K562 (cell line): ENCODE measurements at regions not wholly inside any gene's neighbourhood (a gene's known extent, or its start where the extent isn't known, plus 50 kb on each side); places are given as distances from the start of the nearest gene placed in this dataset.

Experiments used
- ATAC-seq: fragments of 200-7000 bp; cut with Tn5 transposase; 3 replicates; pipeline ENCODE4 v1.9.1; 2020; ENCODE audit warnings: moderate library complexity
- BruUV-seq: library from RNA; stranded (reverse); fragments of 400-500 nt; replicated peaks from 2 replicates; lab custom pipeline; 2021; lab: Mats Ljungman, UMichigan
- CTCF ChIA-PET: fragments of 300-600 bp; formaldehyde crosslinking; extraction: SDS; loops from one replicate; lab custom pipeline; 2021; ENCODE audit warnings: low intra/inter-chr PET ratio; lab: Yijun Ruan, JAX
- POLR2A ChIA-PET: fragments of 300-600, 350-650 bp; sonication (Branson Sonifier 250); formaldehyde crosslinking; extraction: SDS; loops from one replicate; lab custom pipeline; 2021; ENCODE audit warnings: antibody characterized with exemption, inconsistent platforms; lab: Yijun Ruan, JAX
- DNase-seq, 4 experiments: peaks; one replicate each; pipeline versions ENCODE4 v3.0.0 to v3.0.0-alpha.2; 2011 to 2018; ENCODE audit warnings: low spot score in 3 of 4, mixed read lengths in 3 of 4; ENCODE audit errors: extremely low read depth in 1 of 4
- FAIRE-seq: peaks from 2 replicates; lab custom pipeline; 2011; peaks lifted over from hg19 to GRCh38; lab: Jason Lieb, UNC
- H2AFZ ChIP-seq: 2 replicates; pipeline ENCODE4 v1.6.0; 2011; ENCODE audit warnings: low read depth, low read length, control low read depth, inconsistent platforms
- H3K27ac ChIP-seq: fragments of 200-600 bp; 3 replicates; pipeline ENCODE4 v1.8.0; 2011; ENCODE audit warnings: low read depth, mild to moderate bottlenecking, control low read depth, inconsistent platforms, low read length, moderate library complexity, mixed read lengths; ENCODE audit errors: extremely low read depth
- H3K27me3 ChIP-seq, 2 experiments: fragments of 300-600 bp in 1 of 2; 2 replicates in 1 of 2; 3 replicates in 1 of 2; pipeline versions ENCODE4 v1.6.0 to v1.8.0; 2011; ENCODE audit warnings: inconsistent platforms in 2 of 2, low read length in 2 of 2, mild to moderate bottlenecking in 1 of 2, mixed read lengths in 1 of 2, moderate library complexity in 1 of 2; ENCODE audit not compliant: control insufficient read depth in 2 of 2, insufficient read depth in 2 of 2
- H3K36me3 ChIP-seq: fragments of 300-600 bp; 3 replicates; pipeline ENCODE4 v1.8.0; 2011; ENCODE audit warnings: mild to moderate bottlenecking, low read length, inconsistent platforms; ENCODE audit not compliant: control insufficient read depth, insufficient read depth
- H3K4me1 ChIP-seq, 2 experiments: fragments of 200-600 bp in 1 of 2; replicated peaks in 1 of 2; 2 replicates in 1 of 2; 3 replicates in 1 of 2; pipeline versions ENCODE4 v1.5.1 to v1.8.0; 2011; ENCODE audit warnings: inconsistent platforms in 2 of 2, low read length in 2 of 2, mild to moderate bottlenecking in 1 of 2, mixed read lengths in 1 of 2, moderate library complexity in 1 of 2; ENCODE audit not compliant: control insufficient read depth in 2 of 2, insufficient read depth in 2 of 2
- H3K4me2 ChIP-seq: 2 replicates; pipeline ENCODE4 v1.6.1; 2011; ENCODE audit warnings: low read length, control low read depth, inconsistent platforms, mixed read lengths; ENCODE audit not compliant: insufficient read depth
- H3K4me3 ChIP-seq: fragments of 200-600 bp; sonication (generic), shearing (Covaris generic); 2 replicates; pipeline ENCODE4 v1.5.1; 2016; ENCODE audit warnings: control low read depth, inconsistent platforms
- H3K79me2 ChIP-seq: fragments of 200-600 bp; 3 replicates; pipeline ENCODE4 v1.8.0; 2011; ENCODE audit warnings: low read length, inconsistent platforms; ENCODE audit not compliant: control insufficient read depth, insufficient read depth
- H3K9ac ChIP-seq, 2 experiments: 2 replicates each; pipeline versions ENCODE4 v1.6.0 to v1.6.1; 2011; ENCODE audit warnings: low read depth in 2 of 2, low read length in 2 of 2, control low read depth in 1 of 2, inconsistent platforms in 1 of 2, mild to moderate bottlenecking in 1 of 2, mixed read lengths in 1 of 2; ENCODE audit not compliant: insufficient read depth in 1 of 2
- H3K9me1 ChIP-seq: one replicate; pipeline ENCODE4 v1.6.0; 2011; ENCODE audit warnings: inconsistent platforms, mild to moderate bottlenecking, low read length, moderate library complexity; ENCODE audit not compliant: control insufficient read depth, insufficient read depth
- H3K9me3 ChIP-seq: replicated peaks from 2 replicates; pipeline ENCODE4 v1.5.1; 2011; ENCODE audit warnings: low read depth, low read length, inconsistent platforms; ENCODE audit not compliant: control insufficient read depth, insufficient read depth
- H4K20me1 ChIP-seq: replicated peaks from 2 replicates; pipeline ENCODE4 v1.6.1; 2011; ENCODE audit warnings: low read length, inconsistent platforms, mixed read lengths; ENCODE audit not compliant: control insufficient read depth, insufficient read depth
- BMI1 ChIP-seq: fragments of 150-350 bp; IDR thresholded peaks from 2 replicates; pipeline ENCODE4 v1.6.1; 2014; ENCODE audit warnings: low read length
- CHCHD3 ChIP-seq: fragments of 250-450 bp; sonication (Bioruptor Pico); IDR thresholded peaks from 2 replicates; pipeline ENCODE4 v2.1.2; 2022; ENCODE audit warnings: mild to moderate bottlenecking
- CREB3L1 ChIP-seq: fragments of 450-650 bp; IDR thresholded peaks from 2 replicates; pipeline ENCODE4 v1.6.1; 2014; ENCODE audit warnings: low read depth, mild to moderate bottlenecking, moderate library complexity, borderline replicate concordance
- ESRRB ChIP-seq: fragments of 250-450 bp; sonication (Bioruptor Pico); IDR thresholded peaks from 2 replicates; pipeline ENCODE4 v1.5.0; 2020; ENCODE audit warnings: mild to moderate bottlenecking, moderate library complexity, borderline replicate concordance
- HDAC1 ChIP-seq, 2 experiments: fragments of 450-650 bp; IDR thresholded peaks; 2 replicates each; pipeline ENCODE4 v1.6.1; 2016 to 2017; ENCODE audit warnings: inconsistent platforms in 1 of 2, mild to moderate bottlenecking in 1 of 2, moderate library complexity in 1 of 2
- HMG20A ChIP-seq: fragments of 450-650 bp; formaldehyde crosslinking; conservative IDR thresholded peaks from 2 replicates; pipeline ENCODE4 v1.4.0; 2020; ENCODE audit warnings: mild to moderate bottlenecking, mixed read lengths
- MAFF ChIP-seq: IDR thresholded peaks from 2 replicates; pipeline ENCODE4 v1.6.1; 2012; ENCODE audit warnings: low read length, improper control_type of control experiment
- MAFK ChIP-seq: IDR thresholded peaks from 2 replicates; pipeline ENCODE4 v1.6.1; 2011; ENCODE audit warnings: low read length, improper control_type of control experiment
- NUFIP1 ChIP-seq: fragments of 450-650 bp; IDR thresholded peaks from 2 replicates; pipeline ENCODE4 v1.6.1; 2018; ENCODE audit not compliant: partially characterized antibody
- PHB ChIP-seq: fragments of 250-450 bp; sonication (Bioruptor Pico); IDR thresholded peaks from 2 replicates; pipeline ENCODE4 v1.5.0; 2021
- RERE ChIP-seq: sonication (generic); formaldehyde crosslinking; IDR thresholded peaks from 2 replicates; pipeline ENCODE4 v1.8.0; 2023; ENCODE audit warnings: missing genetic modification reagents, mild to moderate bottlenecking, borderline replicate concordance
- SIRT6 ChIP-seq: IDR thresholded peaks from one replicate; pipeline ENCODE4 v1.6.1; 2012; ENCODE audit warnings: low read depth, mild to moderate bottlenecking, control low read depth, inconsistent platforms, low read length, moderate library complexity
- SP1 ChIP-seq: sonication (generic); formaldehyde crosslinking; IDR thresholded peaks from 2 replicates; pipeline ENCODE4 v1.8.1; 2022; ENCODE audit warnings: mild to moderate bottlenecking, missing genetic modification reagents
- STAT5A ChIP-seq: IDR thresholded peaks from 2 replicates; pipeline ENCODE4 v1.6.1; 2012; ENCODE audit warnings: low read length, inconsistent platforms, borderline replicate concordance
- TEAD2 ChIP-seq: fragments of 450-650 bp; IDR thresholded peaks from 2 replicates; pipeline ENCODE4 v1.6.1; 2016; ENCODE audit warnings: missing genetic modification characterization, control low read depth, missing compliant biosample characterization
- ZNF3 ChIP-seq: fragments of 250-450 bp; sonication (Bioruptor Pico); IDR thresholded peaks from 2 replicates; pipeline ENCODE4 v1.5.0; 2021; ENCODE audit warnings: mild to moderate bottlenecking, moderate library complexity
- ZNF347 ChIP-seq: fragments of 450-650 bp; formaldehyde crosslinking; IDR thresholded peaks from 2 replicates; pipeline ENCODE4 v1.4.0; 2020; ENCODE audit warnings: low read depth, mild to moderate bottlenecking, moderate library complexity
- ZNF76 ChIP-seq: fragments of 250-450 bp; sonication (Bioruptor Pico); IDR thresholded peaks from 2 replicates; pipeline ENCODE4 v1.4.0; 2020; ENCODE audit warnings: mild to moderate bottlenecking, moderate library complexity, borderline replicate concordance
- WGBS: fragments of 100-300 bp; shearing (Covaris generic); methylation state at CpG from one replicate; pipeline ENCODE4 v1.1.6; 2016; ENCODE audit warnings: low coverage, mixed read lengths; ENCODE audit not compliant: insufficient coverage; ENCODE audit errors: missing lambda C conversion rate; 5-methylcytosine and 5-hydroxymethylcytosine counted together
- in situ Hi-C: fragments of 300-500 bp; cut with MboI; formaldehyde crosslinking; loops from 4 replicates; pipeline ENCODE4 v1.15.0; 2018; ENCODE audit warnings: inconsistent platforms, mixed read lengths
- intact Hi-C: fragments of 100-400 bp; cut with micrococcal nuclease; formaldehyde crosslinking; loops from 2 replicates; pipeline ENCODE4 v1.14.2; 2022

GRCh38 chr6:165944002-165944466, 223.6 kb downstream of the TBXT start:
- CTCF ChIA-PET = no interaction called here
- FAIRE-seq (no peak), ATAC-seq (no peak), DNase-seq (no peak)
- Histone ChIP-seq H3K36me3 (no peaks in the 10 kb centered on the region), H4K20me1 (no peaks in the 10 kb centered on the region), H3K9me1 (no peaks in the 10 kb centered on the region), H3K27ac (no peak overlapping the region), H3K9ac (no peak overlapping the region), H3K27me3 (peaks cover 0 to 9% of the 10 kb centered on the region in 2 experiments; a peak in 4 of 5 replicates), H3K4me3 (no peak overlapping the region), H3K79me2 (no peaks in the 10 kb centered on the region), H3K4me2 (no peak overlapping the region), H3K9me3 (no peaks in the 10 kb centered on the region), H3K4me1 (no peaks in the 10 kb centered on the region), H2AFZ (no peak overlapping the region)
- WGBS = 0% methylated on average over 2 of the region's 2 CpGs
- BruUV-seq = no TSS peak
- POLR2A ChIA-PET = no interaction called here
- in situ Hi-C loops = no loop called here
- no peak for TF ChIP-seq HDAC1 (IDR thresholded peaks at IDR 0.05)
- no peak for TF ChIP-seq SIRT6
- TF ChIP-seq BMI1 = no peak
- TF ChIP-seq SP1 (CRISPR knock-in tag) = no peak
- TF ChIP-seq PHB = no peak
- no peak for TF ChIP-seq RERE (CRISPR knock-in tag)
- no peak for TF ChIP-seq TEAD2
- TF ChIP-seq MAFK = no peak
- no peak for TF ChIP-seq ESRRB (CRISPR knock-in tag)
- no peak for TF ChIP-seq ZNF3 (CRISPR knock-in tag)
- no peak for TF ChIP-seq HMG20A (CRISPR knock-in tag)
- TF ChIP-seq CREB3L1 = no peak
- no peak for TF ChIP-seq ZNF347 (CRISPR knock-in tag)
- no peak for TF ChIP-seq ZNF76 (CRISPR knock-in tag)
- no peak for TF ChIP-seq NUFIP1
- no peak for TF ChIP-seq STAT5A
- TF ChIP-seq MAFF = no peak
- TF ChIP-seq CHCHD3 (CRISPR knock-in tag) = no peak
- intact Hi-C loops = no loop called here
